ENCODE measurements at regions not wholly inside any gene's neighbourhood (a gene's known extent, or its start where the extent isn't known, plus 50 kb on each side); places are given as distances from the start of the nearest gene placed in this dataset.

DNA sequence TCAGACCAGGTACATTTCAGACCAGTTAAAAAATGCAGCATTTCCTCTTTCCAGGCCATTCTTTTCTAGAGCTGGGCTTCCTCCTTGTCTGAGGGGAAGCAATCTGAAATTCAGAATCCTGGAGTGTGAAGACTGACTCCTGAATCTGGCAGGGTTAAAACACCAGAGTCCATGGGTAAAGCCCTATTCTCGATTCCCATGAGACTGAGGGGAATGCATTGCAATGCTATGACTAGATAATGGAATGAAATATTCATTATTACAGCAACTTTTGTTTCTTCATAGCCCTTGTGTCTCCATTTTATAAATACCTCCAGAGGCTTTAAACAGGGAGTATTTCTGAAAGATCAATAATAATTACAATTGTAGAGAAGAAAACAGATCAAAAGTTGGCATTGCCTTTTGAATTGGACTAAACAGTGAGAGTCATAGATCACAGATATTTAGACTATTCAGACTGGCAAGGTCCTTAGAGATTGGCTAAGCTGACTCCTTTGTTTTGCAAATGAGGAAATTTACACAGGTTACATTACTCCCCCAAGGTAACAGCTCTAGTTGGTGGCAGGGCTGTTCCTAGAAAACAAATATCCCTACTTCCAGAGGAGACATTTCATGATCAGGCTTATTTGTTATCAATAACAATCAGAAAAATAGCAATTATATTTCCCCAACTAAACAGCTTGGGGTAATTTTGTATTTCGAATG is 632.6 kb upstream of the KIRREL3 start:
- Mint-ChIP-seq H3K9me3 (no peaks in the 10 kb centered on the region), H3K27me3 (no peaks in the 10 kb centered on the region), H3K4me1 (no peaks in the 10 kb centered on the region), H3K36me3 (ENCODE audit: insufficient read depth) (no peaks in the 10 kb centered on the region), H3K4me3 (no peak overlapping the region), H3K27ac (ENCODE audit: low read depth) (no peak overlapping the region)
- ATAC-seq (replicated peaks; ENCODE audit: extremely low read depth, poor library complexity, severe bottlenecking) (no peak), DNase-seq (ENCODE audit: low spot score in 2 of 2) (no peak)

GRCh38 chr11:127632546-127632945 is 632.0 kb upstream of the KIRREL3 start:
- no peaks in the 10 kb centered on the region for H3K9me3 Mint-ChIP-seq
- H3K27me3 Mint-ChIP-seq: no peaks in the 10 kb centered on the region
- no peak overlapping the region for H3K4me3 Mint-ChIP-seq
- DNase-seq (ENCODE audit: low spot score in 2 of 2) (no peak), ATAC-seq (replicated peaks; ENCODE audit: extremely low read depth, poor library complexity, severe bottlenecking) (no peak)
- H3K27ac Mint-ChIP-seq (ENCODE audit: low read depth): no peak overlapping the region
- H3K36me3 Mint-ChIP-seq (ENCODE audit: insufficient read depth): no peaks in the 10 kb centered on the region
- H3K4me1 Mint-ChIP-seq: no peaks in the 10 kb centered on the region

- no peak overlapping the region for H3K27ac Mint-ChIP-seq (ENCODE audit: low read depth)
- no peak overlapping the region for H3K4me3 Mint-ChIP-seq
- no peaks in the 10 kb centered on the region for H3K27me3 Mint-ChIP-seq
- ATAC-seq (replicated peaks; ENCODE audit: extremely low read depth, poor library complexity, severe bottlenecking): no peak
- H3K4me1 Mint-ChIP-seq: no peaks in the 10 kb centered on the region
- no peaks in the 10 kb centered on the region for H3K9me3 Mint-ChIP-seq
- no peak for DNase-seq (ENCODE audit: low spot score in 2 of 2)
- H3K36me3 Mint-ChIP-seq (ENCODE audit: insufficient read depth): no peaks in the 10 kb centered on the region
Measured at GRCh38 chr11:127631974-127632373, 631.4 kb upstream of the KIRREL3 start.

DNA sequence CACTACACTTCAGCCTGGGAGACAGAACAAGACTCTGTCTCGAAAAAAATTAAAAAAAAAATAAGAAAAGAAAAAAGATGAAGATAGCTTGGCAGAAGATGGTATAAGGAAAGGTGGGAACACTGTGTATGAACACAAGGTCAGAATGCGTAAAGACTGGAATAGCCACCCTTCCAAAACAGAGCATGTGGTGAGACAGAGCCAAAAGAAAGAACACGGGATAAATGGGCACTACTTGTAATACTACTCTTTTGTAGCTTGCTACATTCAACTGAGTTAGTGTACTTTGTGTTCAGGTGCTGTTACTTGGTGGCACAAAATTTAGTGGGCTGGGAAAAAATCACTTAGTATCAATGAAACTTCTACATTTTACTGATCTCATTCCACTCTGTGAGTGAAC is 628.6 kb upstream of the KIRREL3 start:
- no peaks in the 10 kb centered on the region for H3K4me1 Mint-ChIP-seq
- H3K9me3 Mint-ChIP-seq: no peaks in the 10 kb centered on the region
- H3K4me3 Mint-ChIP-seq: no peak overlapping the region
- no peaks in the 10 kb centered on the region for H3K27me3 Mint-ChIP-seq
- H3K27ac Mint-ChIP-seq (ENCODE audit: low read depth): no peak overlapping the region
- DNase-seq (ENCODE audit: low spot score in 2 of 2) (no peak), ATAC-seq (replicated peaks; ENCODE audit: extremely low read depth, poor library complexity, severe bottlenecking) (no peak)
- no peaks in the 10 kb centered on the region for H3K36me3 Mint-ChIP-seq (ENCODE audit: insufficient read depth)

GRCh38 chr11:127628458-127628785 is 627.9 kb upstream of the KIRREL3 start:
- ATAC-seq (replicated peaks; ENCODE audit: extremely low read depth, poor library complexity, severe bottlenecking) (no peak), DNase-seq (ENCODE audit: low spot score in 2 of 2) (no peak)
- no peaks in the 10 kb centered on the region for H3K9me3 Mint-ChIP-seq
- H3K36me3 Mint-ChIP-seq (ENCODE audit: insufficient read depth): no peaks in the 10 kb centered on the region
- H3K27me3 Mint-ChIP-seq: no peaks in the 10 kb centered on the region
- H3K4me1 Mint-ChIP-seq: no peaks in the 10 kb centered on the region
- no peak overlapping the region for H3K27ac Mint-ChIP-seq (ENCODE audit: low read depth)
- no peak overlapping the region for H3K4me3 Mint-ChIP-seq

GRCh38 chr11:127627629-127628457 is 627.3 kb upstream of the KIRREL3 start:
- Mint-ChIP-seq H3K36me3 (ENCODE audit: insufficient read depth) (no peaks in the 10 kb centered on the region), H3K27ac (ENCODE audit: low read depth) (no peak overlapping the region), H3K27me3 (no peaks in the 10 kb centered on the region), H3K4me3 (no peak overlapping the region), H3K4me1 (no peaks in the 10 kb centered on the region), H3K9me3 (no peaks in the 10 kb centered on the region)
- DNase-seq (ENCODE audit: low spot score in 2 of 2) (no peak), ATAC-seq (replicated peaks; ENCODE audit: extremely low read depth, poor library complexity, severe bottlenecking) (no peak)

- DNase-seq (ENCODE audit: low spot score in 2 of 2) (no peak), ATAC-seq (replicated peaks; ENCODE audit: extremely low read depth, poor library complexity, severe bottlenecking) (no peak)
- H3K27ac Mint-ChIP-seq (ENCODE audit: low read depth): no peak overlapping the region
- H3K36me3 Mint-ChIP-seq (ENCODE audit: insufficient read depth): no peaks in the 10 kb centered on the region
- no peaks in the 10 kb centered on the region for H3K4me1 Mint-ChIP-seq
- H3K27me3 Mint-ChIP-seq: no peaks in the 10 kb centered on the region
- H3K4me3 Mint-ChIP-seq: no peak overlapping the region
- H3K9me3 Mint-ChIP-seq: no peaks in the 10 kb centered on the region
Measured at GRCh38 chr11:127627204-127627603, 626.6 kb upstream of the KIRREL3 start.

DNA sequence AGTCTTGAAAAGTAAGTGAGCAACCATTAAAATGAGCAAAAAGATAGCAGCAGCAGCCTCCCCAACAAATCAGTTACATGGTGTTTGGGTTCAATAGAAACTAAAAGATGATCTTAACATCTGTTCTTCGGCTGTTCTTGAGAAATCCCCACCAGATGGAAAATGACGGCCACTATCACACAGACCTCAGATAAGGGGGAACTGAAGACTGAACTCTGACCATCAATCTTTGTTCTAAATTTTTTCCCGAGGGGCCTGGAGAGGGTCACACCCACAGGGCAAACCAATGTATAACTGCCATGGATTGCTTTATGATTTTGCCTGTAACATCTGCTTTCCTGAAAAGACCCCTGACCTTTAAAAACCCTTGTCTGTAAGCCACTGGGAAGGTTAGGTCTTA is 624.8 kb upstream of the KIRREL3 start:
- DNase-seq (ENCODE audit: low spot score in 2 of 2): no peak
- Mint-ChIP-seq H3K4me3 (no peak overlapping the region), H3K4me1 (no peaks in the 10 kb centered on the region), H3K27ac (ENCODE audit: low read depth) (no peak overlapping the region), H3K27me3 (no peaks in the 10 kb centered on the region), H3K36me3 (ENCODE audit: insufficient read depth) (no peaks in the 10 kb centered on the region), H3K9me3 (peaks cover under 1% of the 10 kb centered on the region)
- no peak for ATAC-seq (replicated peaks; ENCODE audit: extremely low read depth, poor library complexity, severe bottlenecking)

GRCh38 chr11:127624306-127624856 is 623.8 kb upstream of the KIRREL3 start:
- H3K27me3 Mint-ChIP-seq: no peaks in the 10 kb centered on the region
- no peak overlapping the region for H3K4me3 Mint-ChIP-seq
- H3K4me1 Mint-ChIP-seq: no peaks in the 10 kb centered on the region
- ATAC-seq (replicated peaks; ENCODE audit: extremely low read depth, poor library complexity, severe bottlenecking) (no peak), DNase-seq (ENCODE audit: low spot score in 2 of 2) (no peak)
- H3K27ac Mint-ChIP-seq (ENCODE audit: low read depth): no peak overlapping the region
- peaks cover 5% of the 10 kb centered on the region for H3K9me3 Mint-ChIP-seq
- H3K36me3 Mint-ChIP-seq (ENCODE audit: insufficient read depth): no peaks in the 10 kb centered on the region

GRCh38 chr11:127622686-127623085 is 622.1 kb upstream of the KIRREL3 start:
- Mint-ChIP-seq H3K27ac (ENCODE audit: low read depth) (no peak overlapping the region), H3K27me3 (no peaks in the 10 kb centered on the region), H3K36me3 (ENCODE audit: insufficient read depth) (no peaks in the 10 kb centered on the region), H3K9me3 (peaks cover 11% of the 10 kb centered on the region), H3K4me1 (no peaks in the 10 kb centered on the region), H3K4me3 (no peak overlapping the region)
- ATAC-seq (replicated peaks; ENCODE audit: extremely low read depth, poor library complexity, severe bottlenecking) (no peak), DNase-seq (ENCODE audit: low spot score in 2 of 2) (no peak)

DNA sequence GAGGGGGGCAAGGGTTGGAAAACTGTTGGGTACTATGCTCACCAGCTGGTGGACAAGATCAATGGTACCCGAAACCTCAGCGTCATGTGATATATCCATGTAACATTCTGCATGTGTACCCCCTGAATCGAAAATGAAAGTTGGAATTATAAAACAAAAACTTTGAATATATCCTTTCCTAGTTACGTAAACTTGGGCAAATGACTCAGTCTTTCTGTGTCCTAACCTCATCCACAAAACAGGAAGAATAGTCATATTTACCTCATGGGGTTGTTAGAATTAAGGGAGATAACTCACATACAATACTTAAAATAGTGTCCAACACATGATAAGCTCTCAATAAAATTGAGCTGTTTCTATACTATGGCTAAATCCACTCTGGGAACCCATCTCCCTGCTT is 620.1 kb upstream of the KIRREL3 start:
- H3K9me3 Mint-ChIP-seq: peaks cover 11% of the 10 kb centered on the region
- H3K27ac Mint-ChIP-seq (ENCODE audit: low read depth): no peak overlapping the region
- H3K36me3 Mint-ChIP-seq (ENCODE audit: insufficient read depth): no peaks in the 10 kb centered on the region
- ATAC-seq (replicated peaks; ENCODE audit: extremely low read depth, poor library complexity, severe bottlenecking) (no peak), DNase-seq (ENCODE audit: low spot score in 2 of 2) (no peak)
- no peak overlapping the region for H3K4me3 Mint-ChIP-seq
- no peaks in the 10 kb centered on the region for H3K27me3 Mint-ChIP-seq
- H3K4me1 Mint-ChIP-seq: no peaks in the 10 kb centered on the region

GRCh38 chr11:127619946-127620345 is 619.4 kb upstream of the KIRREL3 start:
- Mint-ChIP-seq H3K9me3 (peaks cover 11% of the 10 kb centered on the region), H3K36me3 (ENCODE audit: insufficient read depth) (no peaks in the 10 kb centered on the region), H3K27ac (ENCODE audit: low read depth) (no peak overlapping the region), H3K4me1 (no peaks in the 10 kb centered on the region), H3K4me3 (no peak overlapping the region), H3K27me3 (no peaks in the 10 kb centered on the region)
- no peak for DNase-seq (ENCODE audit: low spot score in 2 of 2)
- ATAC-seq (replicated peaks; ENCODE audit: extremely low read depth, poor library complexity, severe bottlenecking): no peak

DNA sequence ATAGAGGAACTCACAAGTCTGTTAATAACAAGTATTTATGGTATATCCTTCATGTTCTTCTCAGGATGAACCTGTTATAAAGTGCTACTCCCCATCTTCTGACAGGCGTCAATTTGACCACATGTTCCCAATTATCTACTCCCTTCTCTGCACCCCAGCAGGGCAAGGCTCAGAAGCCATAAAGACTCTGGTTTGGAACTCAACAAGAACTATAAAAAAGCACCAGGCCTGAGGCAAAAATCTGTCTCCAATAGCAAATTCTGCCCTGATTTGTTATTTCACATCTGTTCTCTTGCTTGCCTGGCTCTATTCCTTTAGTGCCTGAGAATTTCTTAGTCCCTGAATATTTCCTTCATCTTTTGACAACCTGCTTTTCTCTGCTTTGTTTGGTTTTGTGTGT is 618.2 kb upstream of the KIRREL3 start:
- Mint-ChIP-seq H3K27me3 (no peaks in the 10 kb centered on the region), H3K9me3 (peaks cover 11% of the 10 kb centered on the region), H3K36me3 (ENCODE audit: insufficient read depth) (no peaks in the 10 kb centered on the region), H3K4me1 (no peaks in the 10 kb centered on the region), H3K4me3 (no peak overlapping the region), H3K27ac (ENCODE audit: low read depth) (no peak overlapping the region)
- no peak for DNase-seq (ENCODE audit: low spot score in 2 of 2)
- ATAC-seq (replicated peaks; ENCODE audit: extremely low read depth, poor library complexity, severe bottlenecking): no peak
